Activated T-helper 2 cell treated with anti-CD3 and anti-CD28 coated beads, Interferon-gamma antibody, Interleukin-2, Interleukin-4, amounts not matched to agents 10 μg/mL and 5 μg/mL and 100 μg/mL, durations not matched to agents 14 hours and 24 hours and 36 hours (primary cell): ENCODE measurements at regions not wholly inside any gene's neighbourhood (a gene's known extent, or its start where the extent isn't known, plus 50 kb on each side); places are given as distances from the start of the nearest gene placed in this dataset.

ENCODE experiments used
- DNase-seq: peaks from one replicate; pipeline ENCODE4 v3.0.0; 2021; ENCODE audit warnings: low spot score
- H3K27ac Mint-ChIP-seq: one replicate; pipeline ENCODE4 v1.8.0; 2021; ENCODE audit warnings: mixed read lengths
- H3K27me3 Mint-ChIP-seq: one replicate; pipeline ENCODE4 v1.8.0; 2021; ENCODE audit warnings: low read depth, mixed read lengths
- H3K36me3 Mint-ChIP-seq: one replicate; pipeline ENCODE4 v1.8.0; 2021; ENCODE audit warnings: low read depth, mixed read lengths
- H3K4me1 Mint-ChIP-seq: one replicate; pipeline ENCODE4 v1.8.0; 2021; ENCODE audit warnings: low read depth, mixed read lengths
- H3K4me3 Mint-ChIP-seq: one replicate; pipeline ENCODE4 v1.8.0; 2021; ENCODE audit warnings: low read depth, mild to moderate bottlenecking, moderate library complexity, mixed read lengths
- H3K9me3 Mint-ChIP-seq: one replicate; pipeline ENCODE4 v1.8.0; 2021; ENCODE audit warnings: mixed read lengths
- intact Hi-C: fragments of 100-400 bp; cut with micrococcal nuclease; formaldehyde crosslinking; loops from one replicate; pipeline ENCODE4 v1.15.1; 2023

DNA sequence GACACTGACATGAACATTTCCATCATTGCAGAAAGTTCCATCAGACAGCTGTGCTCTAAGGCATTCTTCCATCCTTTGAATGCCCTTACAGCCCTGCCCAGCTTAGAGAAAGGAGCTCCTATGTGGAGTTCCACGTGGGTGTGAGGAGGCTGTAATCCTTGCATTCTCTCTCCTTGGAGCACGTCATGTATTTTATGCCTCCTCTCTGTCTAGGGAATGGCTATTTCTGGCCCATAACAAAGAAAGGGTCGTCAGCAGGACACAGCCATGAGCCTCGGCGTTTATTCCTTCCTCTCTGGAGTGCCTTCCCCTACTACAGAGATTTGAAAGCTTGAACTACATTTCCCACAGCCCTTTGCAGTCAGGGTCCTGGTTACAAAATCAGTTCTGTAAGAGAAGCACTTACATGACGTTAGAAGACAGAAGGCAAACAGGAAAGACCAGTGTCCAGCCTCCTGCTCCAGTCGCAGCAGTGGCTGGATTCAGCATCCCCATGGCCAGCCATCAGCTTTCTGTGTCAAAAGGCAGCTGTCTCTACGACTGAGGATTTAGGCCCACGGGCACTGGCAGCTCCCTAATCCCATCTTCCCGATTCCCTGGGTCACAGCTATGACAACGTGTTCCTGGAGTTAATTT lies 234.9 kb downstream of the TFCP2L1 start:
- intact Hi-C loops = no loop called here
- Mint-ChIP-seq H3K4me3 (no peak overlapping the region), H3K27ac (no peak overlapping the region), H3K9me3 (no peaks in the 10 kb centered on the region), H3K4me1 (no peaks in the 10 kb centered on the region), H3K36me3 (no peaks in the 10 kb centered on the region), H3K27me3 (no peaks in the 10 kb centered on the region)
- DNase-seq = no peak

DNA sequence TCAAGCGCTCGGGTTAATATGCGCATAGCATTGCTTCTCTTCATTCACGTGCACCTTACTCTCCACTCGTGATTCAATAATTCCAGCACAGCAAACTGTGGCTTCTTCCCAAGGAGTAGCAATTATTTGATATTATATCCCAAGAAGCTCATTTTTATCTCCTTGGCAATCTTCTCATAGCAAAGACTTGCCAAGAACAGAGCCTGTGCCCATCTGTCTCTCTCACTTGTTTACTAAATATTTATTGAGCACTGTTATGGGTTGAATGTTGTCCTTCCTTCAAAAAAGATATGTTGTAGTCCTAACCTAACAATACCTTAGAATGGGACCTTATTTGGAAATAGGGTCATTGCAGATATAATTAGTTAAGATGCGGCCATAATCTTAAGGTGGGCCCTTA lies 233.7 kb downstream of the TFCP2L1 start:
- no peaks in the 10 kb centered on the region for H3K27me3 Mint-ChIP-seq
- intact Hi-C loops = no loop called here
- no peak for DNase-seq

GRCh38 chr2:121052023-121052422 lies 233.0 kb downstream of the TFCP2L1 start:
- DNase-seq = no peak
- no peaks in the 10 kb centered on the region for H3K36me3 Mint-ChIP-seq
- intact Hi-C loops = no loop called here
- H3K27ac Mint-ChIP-seq = no peak overlapping the region
- no peaks in the 10 kb centered on the region for H3K27me3 Mint-ChIP-seq
- H3K4me3 Mint-ChIP-seq = no peak overlapping the region
- no peaks in the 10 kb centered on the region for H3K4me1 Mint-ChIP-seq
- H3K9me3 Mint-ChIP-seq = no peaks in the 10 kb centered on the region

More for the DNA sequence above, 233.7 kb downstream of the TFCP2L1 start:
- Mint-ChIP-seq H3K4me3 (no peak overlapping the region), H3K27ac (no peak overlapping the region), H3K36me3 (no peaks in the 10 kb centered on the region), H3K9me3 (no peaks in the 10 kb centered on the region), H3K4me1 (no peaks in the 10 kb centered on the region)

DNA sequence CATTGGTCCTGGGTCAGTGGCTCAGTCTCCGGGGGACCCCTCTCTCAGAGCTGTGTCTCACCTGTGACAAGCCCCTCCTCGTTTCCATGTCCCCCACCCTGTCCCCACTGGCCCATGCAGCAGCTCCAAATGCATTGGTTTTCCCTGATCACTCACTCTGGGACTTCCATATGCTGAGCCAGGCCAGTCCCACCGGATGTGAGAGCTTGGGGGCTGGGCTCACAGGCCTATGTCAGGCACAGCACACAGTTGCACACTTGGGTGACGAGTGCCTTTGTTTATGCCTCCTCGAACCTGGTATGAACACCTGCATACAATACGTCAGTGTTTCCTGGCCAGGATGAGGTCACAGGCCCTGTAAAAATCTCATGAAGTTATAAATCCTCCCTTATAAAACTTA lies 232.5 kb downstream of the TFCP2L1 start:
- Mint-ChIP-seq H3K27ac (no peak overlapping the region), H3K27me3 (no peaks in the 10 kb centered on the region), H3K9me3 (no peaks in the 10 kb centered on the region), H3K36me3 (no peaks in the 10 kb centered on the region), H3K4me3 (no peak overlapping the region), H3K4me1 (no peaks in the 10 kb centered on the region)
- intact Hi-C loops = no loop called here
- DNase-seq = no peak

DNA sequence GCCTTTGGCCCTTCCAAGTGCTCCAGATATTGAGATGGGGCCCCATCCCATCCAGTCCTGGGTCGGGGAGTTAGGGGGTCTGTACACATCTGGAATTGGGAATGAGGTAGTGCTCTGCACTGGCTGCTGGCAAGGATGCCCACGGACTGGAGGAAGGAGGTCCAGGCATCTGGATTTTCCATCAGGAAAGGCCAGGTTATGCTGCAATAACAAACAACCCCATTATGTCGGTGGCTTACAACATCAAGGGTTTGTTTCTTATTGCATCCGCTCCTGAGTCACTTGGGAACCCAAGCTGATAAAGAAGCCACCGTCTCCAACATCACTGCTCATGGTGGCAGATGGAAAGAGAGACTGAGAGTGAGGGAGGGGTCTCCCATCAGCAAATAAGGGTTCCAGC lies 229.9 kb downstream of the TFCP2L1 start:
- H3K9me3 Mint-ChIP-seq = no peaks in the 10 kb centered on the region

GRCh38 chr2:121055501-121055900 lies 229.5 kb downstream of the TFCP2L1 start:
- DNase-seq = no peak
- Mint-ChIP-seq H3K4me3 (no peak overlapping the region), H3K36me3 (no peaks in the 10 kb centered on the region), H3K4me1 (no peaks in the 10 kb centered on the region), H3K27me3 (no peaks in the 10 kb centered on the region), H3K9me3 (no peaks in the 10 kb centered on the region), H3K27ac (no peak overlapping the region)
- intact Hi-C loops = no loop called here

More for the DNA sequence above, 229.9 kb downstream of the TFCP2L1 start:
- H3K4me1 Mint-ChIP-seq = no peaks in the 10 kb centered on the region
- no peak overlapping the region for H3K4me3 Mint-ChIP-seq
- intact Hi-C loops = no loop called here
- H3K27me3 Mint-ChIP-seq = no peaks in the 10 kb centered on the region
- no peak for DNase-seq
- H3K27ac Mint-ChIP-seq = no peak overlapping the region
- no peaks in the 10 kb centered on the region for H3K36me3 Mint-ChIP-seq

- Mint-ChIP-seq H3K9me3 (no peaks in the 10 kb centered on the region), H3K36me3 (no peaks in the 10 kb centered on the region), H3K4me3 (no peak overlapping the region)
Observed at GRCh38 chr2:121058852-121059558, 226.0 kb downstream of the TFCP2L1 start.

GRCh38 chr2:121059651-121060649 lies 225.1 kb downstream of the TFCP2L1 start:
- DNase-seq = no peak
- H3K9me3 Mint-ChIP-seq = no peaks in the 10 kb centered on the region
- no peaks in the 10 kb centered on the region for H3K4me1 Mint-ChIP-seq
- no peaks in the 10 kb centered on the region for H3K27me3 Mint-ChIP-seq
- intact Hi-C loops = no loop called here
- H3K4me3 Mint-ChIP-seq = no peak overlapping the region
- no peaks in the 10 kb centered on the region for H3K36me3 Mint-ChIP-seq
- no peak overlapping the region for H3K27ac Mint-ChIP-seq

More at GRCh38 chr2:121058852-121059558, 226.0 kb downstream of the TFCP2L1 start:
- Mint-ChIP-seq H3K27me3 (no peaks in the 10 kb centered on the region), H3K27ac (no peak overlapping the region), H3K4me1 (no peaks in the 10 kb centered on the region)
- DNase-seq = no peak
- intact Hi-C loops = no loop called here

GRCh38 chr2:121061633-121062032 lies 223.4 kb downstream of the TFCP2L1 start:
- Mint-ChIP-seq H3K27me3 (no peaks in the 10 kb centered on the region), H3K27ac (no peak overlapping the region), H3K4me3 (no peak overlapping the region), H3K9me3 (no peaks in the 10 kb centered on the region), H3K4me1 (no peaks in the 10 kb centered on the region), H3K36me3 (no peaks in the 10 kb centered on the region)
- intact Hi-C loops = no loop called here
- no peak for DNase-seq

DNA sequence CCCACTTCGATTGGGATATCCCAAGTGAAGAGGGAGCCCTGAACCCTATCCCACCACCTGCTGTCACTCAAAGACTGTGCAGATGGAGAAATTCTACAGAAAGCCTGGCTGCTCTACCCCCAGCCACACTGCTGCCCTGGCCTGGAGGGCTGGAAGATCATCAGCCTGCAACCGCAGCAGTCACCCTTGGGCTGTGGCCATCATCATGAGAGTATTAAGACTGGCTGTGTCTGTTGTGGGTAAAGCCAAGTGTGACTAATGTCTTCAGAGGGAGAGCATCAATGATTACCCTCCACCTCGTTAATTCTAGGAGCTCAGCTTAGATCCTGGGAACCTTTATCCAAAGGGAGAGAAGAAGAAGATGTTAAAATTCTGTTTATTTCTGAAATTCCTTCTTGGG lies 221.5 kb downstream of the TFCP2L1 start:
- Mint-ChIP-seq H3K4me3 (no peak overlapping the region), H3K27me3 (no peaks in the 10 kb centered on the region), H3K4me1 (no peaks in the 10 kb centered on the region), H3K27ac (no peak overlapping the region), H3K36me3 (no peaks in the 10 kb centered on the region), H3K9me3 (no peaks in the 10 kb centered on the region)
- intact Hi-C loops = no loop called here
- DNase-seq = no peak

- intact Hi-C loops = no loop called here
- Mint-ChIP-seq H3K27me3 (no peaks in the 10 kb centered on the region), H3K4me1 (no peaks in the 10 kb centered on the region), H3K9me3 (no peaks in the 10 kb centered on the region), H3K4me3 (no peak overlapping the region), H3K36me3 (no peaks in the 10 kb centered on the region), H3K27ac (no peak overlapping the region)
- no peak for DNase-seq
Observed at GRCh38 chr2:121064186-121064585, 220.8 kb downstream of the TFCP2L1 start.

DNA sequence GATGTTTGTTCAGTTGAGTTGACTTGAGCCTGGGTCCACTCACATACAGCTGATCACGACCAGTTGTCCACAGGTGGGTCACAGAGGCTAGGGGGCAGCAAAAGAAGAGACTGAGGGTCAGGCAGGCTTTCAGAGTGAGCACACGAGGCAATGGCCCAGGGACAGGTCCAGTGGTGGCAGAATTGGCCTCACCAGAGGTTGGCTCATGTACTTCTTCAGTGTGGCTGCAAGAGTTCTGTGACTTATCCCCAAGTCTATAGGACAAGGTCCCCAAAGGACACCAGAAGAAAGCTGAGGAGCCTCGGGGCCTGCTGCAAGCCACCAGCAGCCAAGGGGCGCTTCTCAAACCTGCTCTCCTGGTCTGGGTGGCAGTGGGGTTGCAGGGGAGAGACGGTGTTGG lies 219.8 kb downstream of the TFCP2L1 start:
- Mint-ChIP-seq H3K27me3 (no peaks in the 10 kb centered on the region), H3K27ac (no peak overlapping the region), H3K4me3 (no peak overlapping the region), H3K36me3 (no peaks in the 10 kb centered on the region), H3K4me1 (no peaks in the 10 kb centered on the region), H3K9me3 (no peaks in the 10 kb centered on the region)
- DNase-seq = no peak
- intact Hi-C loops = no loop called here

DNA sequence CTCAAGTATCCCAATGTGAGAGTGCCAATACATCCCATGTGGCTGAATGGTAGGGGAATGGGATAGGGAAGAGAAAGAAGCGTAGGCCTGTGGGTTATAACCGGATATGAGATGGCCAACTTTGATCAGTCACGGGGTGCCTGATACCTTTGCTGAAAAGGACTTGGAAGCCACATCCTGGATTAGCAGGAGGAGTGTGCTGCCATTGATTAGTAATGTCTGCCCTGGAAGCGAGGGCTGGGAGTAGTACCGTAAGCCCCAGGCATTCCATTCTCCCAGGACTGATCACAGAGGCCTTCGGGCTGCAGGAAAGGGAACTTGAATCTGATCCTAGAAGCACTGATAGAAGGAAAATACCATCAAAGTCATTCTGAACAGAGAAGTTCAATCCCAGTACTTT lies 218.5 kb downstream of the TFCP2L1 start:
- Mint-ChIP-seq H3K9me3 (no peaks in the 10 kb centered on the region), H3K4me3 (no peak overlapping the region), H3K4me1 (no peaks in the 10 kb centered on the region), H3K27ac (no peak overlapping the region), H3K36me3 (no peaks in the 10 kb centered on the region), H3K27me3 (no peaks in the 10 kb centered on the region)
- no peak for DNase-seq
- intact Hi-C loops = no loop called here
